OCI-LY7 (cell line): ENCODE measurements at regions not wholly inside any gene's neighbourhood (a gene's known extent, or its start where the extent isn't known, plus 50 kb on each side); places are given as distances from the start of the nearest gene placed in this dataset.

Experiments used
- BruUV-seq: library from RNA; stranded (reverse); fragments of 400-500 nt; replicated peaks from 2 replicates; lab custom pipeline; 2021; lab: Mats Ljungman, UMichigan
- CTCF ChIA-PET: fragments of 300-600 bp; sonication (Branson Sonifier 250); formaldehyde crosslinking; loops from one replicate; lab custom pipeline; 2022; ENCODE audit warnings: antibody characterized with exemption; ENCODE audit not compliant: unreplicated experiment; lab: Charles Lee
- POLR2A ChIA-PET: fragments of 300-600 bp; sonication (Branson Sonifier 250); formaldehyde crosslinking; loops from one replicate; lab custom pipeline; 2022; ENCODE audit warnings: antibody characterized with exemption; lab: Charles Lee
- DNase-seq: peaks from one replicate; pipeline ENCODE4 v3.0.0-alpha.2; 2015; ENCODE audit warnings: low spot score
- H2AFZ ChIP-seq: fragments of 200-600 bp; sonication (generic), shearing (Covaris generic); 2 replicates; pipeline ENCODE4 v1.6.1; 2014; ENCODE audit warnings: mild to moderate bottlenecking, antibody characterized with exemption, low read length, moderate library complexity
- H3K27ac ChIP-seq: fragments of 200-600 bp; sonication (generic); 2 replicates; pipeline ENCODE4 v1.5.1; 2014; ENCODE audit warnings: mixed run types, low read depth, mild to moderate bottlenecking, moderate library complexity, low read length, inconsistent platforms; ENCODE audit not compliant: poor library complexity, severe bottlenecking
- H3K36me3 ChIP-seq: fragments of 200-600 bp; sonication (generic); 2 replicates; pipeline ENCODE4 v1.6.1; 2014; ENCODE audit warnings: mild to moderate bottlenecking, antibody characterized with exemption, low read length, moderate library complexity, mixed read lengths; ENCODE audit not compliant: insufficient read depth
- H3K4me1 ChIP-seq: fragments of 200-600 bp; sonication (generic); 2 replicates; pipeline ENCODE4 v1.5.1; 2014; ENCODE audit warnings: mild to moderate bottlenecking, low read length; ENCODE audit not compliant: insufficient read depth, poor library complexity, severe bottlenecking
- H3K4me2 ChIP-seq: fragments of 200-600 bp; sonication (generic); 2 replicates; pipeline ENCODE4 v1.6.1; 2014; ENCODE audit warnings: mild to moderate bottlenecking, low read length
- H3K4me3 ChIP-seq: fragments of 200-600 bp; sonication (generic); 2 replicates; pipeline ENCODE4 v1.5.1; 2014; ENCODE audit warnings: mild to moderate bottlenecking, low read depth, low read length; ENCODE audit not compliant: poor library complexity, severe bottlenecking
- H3K79me2 ChIP-seq: fragments of 200-600 bp; sonication (generic); 2 replicates; pipeline ENCODE4 v1.6.1; 2016; ENCODE audit warnings: low read depth, mild to moderate bottlenecking, low read length, moderate library complexity, mixed read lengths; ENCODE audit not compliant: insufficient read depth
- H3K9me2 ChIP-seq: fragments of 200-600 bp; sonication (generic); 2 replicates; pipeline ENCODE4 v1.6.1; 2016; ENCODE audit warnings: mild to moderate bottlenecking, low read length, mixed read lengths; ENCODE audit not compliant: insufficient read depth
- H3K9me3 ChIP-seq: fragments of 200-600 bp; sonication (generic); 2 replicates; pipeline ENCODE4 v1.6.1; 2014; ENCODE audit warnings: mild to moderate bottlenecking, mixed run types, low read length, mixed read lengths
- H4K20me1 ChIP-seq: fragments of 200-600 bp; sonication (generic); 2 replicates; pipeline ENCODE4 v1.6.1; 2014; ENCODE audit warnings: mild to moderate bottlenecking, antibody characterized with exemption, low read length, moderate library complexity, mixed read lengths; ENCODE audit not compliant: insufficient read depth
- CTCF ChIP-seq: fragments of 200-600 bp; sonication (generic); conservative IDR thresholded peaks from 2 replicates; pipeline ENCODE4 v1.5.1; 2014; ENCODE audit warnings: mild to moderate bottlenecking, antibody characterized with exemption, low read length, moderate library complexity, mixed read lengths
- EZH2phosphoT487 ChIP-seq: fragments of 200-600 bp; sonication (generic); IDR thresholded peaks from 2 replicates; pipeline ENCODE4 v1.6.1; 2018; ENCODE audit warnings: low read depth, borderline replicate concordance, mild to moderate bottlenecking, mixed run types, antibody characterized with exemption, low read length, moderate library complexity, mixed read lengths
- intact Hi-C: fragments of 100-400 bp; cut with micrococcal nuclease; formaldehyde crosslinking; loops from one replicate; pipeline ENCODE4 v1.10.0; 2022; ENCODE audit not compliant: unreplicated experiment

GRCh38 chr17:71486261-71486660 is 634.6 kb upstream of the SOX9 start:
- H3K9me2 ChIP-seq = no peaks in the 10 kb centered on the region
- H3K36me3 ChIP-seq = no peaks in the 10 kb centered on the region
- H3K27ac ChIP-seq = no peak overlapping the region
- intact Hi-C loops = no loop called here
- H3K79me2 ChIP-seq = no peaks in the 10 kb centered on the region
- H3K4me2 ChIP-seq = no peak overlapping the region
- BruUV-seq = no TSS peak
- ChIA-PET CTCF (no interaction called here), POLR2A (interaction anchor here (2.0 kb wide), 1 partner anchor 13 kb away, joined by 10 read pairs; no protein-coding TSS in a partner anchor)
- TF ChIP-seq CTCF (no peak), EZH2phosphoT487 (no peak)
- DNase-seq = no peak
- no peak overlapping the region for H2AFZ ChIP-seq
- H3K4me1 ChIP-seq = no peaks in the 10 kb centered on the region
- H3K9me3 ChIP-seq = no peaks in the 10 kb centered on the region
- H3K4me3 ChIP-seq = no peak overlapping the region
- H4K20me1 ChIP-seq = no peaks in the 10 kb centered on the region

- no peaks in the 10 kb centered on the region for H3K9me2 ChIP-seq
- TF ChIP-seq EZH2phosphoT487 (no peak), CTCF (no peak)
- H4K20me1 ChIP-seq = no peaks in the 10 kb centered on the region
- no peaks in the 10 kb centered on the region for H3K9me3 ChIP-seq
- no peak overlapping the region for H3K27ac ChIP-seq
- no peak overlapping the region for H3K4me3 ChIP-seq
- H3K36me3 ChIP-seq = no peaks in the 10 kb centered on the region
- no peak overlapping the region for H3K4me2 ChIP-seq
- ChIA-PET POLR2A (no interaction called here), CTCF (no interaction called here)
- H3K4me1 ChIP-seq = no peaks in the 10 kb centered on the region
- no peak for DNase-seq
- no peaks in the 10 kb centered on the region for H3K79me2 ChIP-seq
- intact Hi-C loops = no loop called here
- no TSS peak for BruUV-seq
- no peak overlapping the region for H2AFZ ChIP-seq
These were observed 632.0 kb upstream of the SOX9 start for GRCh38 chr17:71488851-71489250.

GRCh38 chr17:71494062-71494855 is 626.6 kb upstream of the SOX9 start:
- Histone ChIP-seq H4K20me1 (no peaks in the 10 kb centered on the region), H3K36me3 (no peaks in the 10 kb centered on the region), H3K9me2 (no peaks in the 10 kb centered on the region), H3K4me1 (no peaks in the 10 kb centered on the region), H3K27ac (no peak overlapping the region), H3K79me2 (no peaks in the 10 kb centered on the region), H3K9me3 (no peaks in the 10 kb centered on the region), H3K4me2 (no peak overlapping the region), H3K4me3 (no peak overlapping the region), H2AFZ (no peak overlapping the region)
- ChIA-PET CTCF (no interaction called here), POLR2A (no interaction called here)
- intact Hi-C loops = no loop called here
- no peak for DNase-seq
- TF ChIP-seq CTCF (no peak), EZH2phosphoT487 (no peak)
- no TSS peak for BruUV-seq
